Spleen (tissue), 7 donors: ENCODE measurements at regions not wholly inside any gene's neighbourhood (a gene's known extent, or its start where the extent isn't known, plus 50 kb on each side); places are given as distances from the start of the nearest gene placed in this dataset.

Source experiments
- POLR2A ChIP-seq, 3 donors: fragments of 450-650 bp; IDR thresholded peaks; one replicate each; pipeline ENCODE4 v1.5.1; 2017; ENCODE audit warnings: antibody characterized with exemption in 3 of 3, mild to moderate bottlenecking in 1 of 3
- POLR2AphosphoS5 ChIP-seq, 3 donors: sonication (generic); formaldehyde crosslinking; IDR thresholded peaks; one replicate each; pipeline ENCODE4 v1.5.1; 2017; ENCODE audit warnings: antibody characterized with exemption in 3 of 3
- TF ChIP-seq, protein P1 (sequence below), 11 experiments: fragments of 200-600 bp in 7 of 11; fragments of 450-650 bp in 4 of 11; sonication (generic) in 4 of 11; IDR thresholded peaks in 8 of 11; conservative IDR thresholded peaks in 3 of 11; 1 replicate in 7 of 11; 2 replicates in 4 of 11; pipeline versions ENCODE4 v1.4.0 to v1.8.0; 2016 to 2021; ENCODE audit warnings: antibody characterized with exemption in 11 of 11, inconsistent platforms in 4 of 11, mild to moderate bottlenecking in 1 of 11
- donor health status: DM: no; HTN: no; CAD: no; lungs with moderate emphysema.
- donor health status: DM: no; HTN: no; CAD: no.
- donor health status: DM: no; HTN: no; CAD: no.

DNA sequence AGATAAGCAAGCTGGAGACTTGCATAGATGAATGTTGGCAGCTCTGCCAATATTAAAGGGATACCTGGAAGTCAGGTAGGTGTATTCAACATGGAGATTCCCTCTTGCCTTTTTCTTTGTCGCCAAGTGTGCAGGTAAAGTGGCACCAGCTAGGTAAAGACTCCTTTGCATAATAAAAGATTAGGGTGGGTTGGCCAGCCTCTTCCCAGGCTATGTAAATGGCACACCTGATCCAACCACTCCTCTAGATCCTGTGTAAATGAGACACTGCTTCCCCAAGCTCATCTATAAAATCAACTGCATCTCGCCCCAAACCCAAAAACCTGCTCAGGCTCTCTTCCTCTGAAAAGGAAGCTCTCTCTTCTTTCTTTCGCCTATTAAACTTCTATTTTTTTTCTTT is 100.8 kb upstream of the DSCAM start:
- TF ChIP-seq POLR2A (IDR thresholded peaks at IDR 0.05) (no peak), POLR2AphosphoS5 (IDR thresholded peaks at IDR 0.05) (no peak)
- TF ChIP-seq, protein P1, sequence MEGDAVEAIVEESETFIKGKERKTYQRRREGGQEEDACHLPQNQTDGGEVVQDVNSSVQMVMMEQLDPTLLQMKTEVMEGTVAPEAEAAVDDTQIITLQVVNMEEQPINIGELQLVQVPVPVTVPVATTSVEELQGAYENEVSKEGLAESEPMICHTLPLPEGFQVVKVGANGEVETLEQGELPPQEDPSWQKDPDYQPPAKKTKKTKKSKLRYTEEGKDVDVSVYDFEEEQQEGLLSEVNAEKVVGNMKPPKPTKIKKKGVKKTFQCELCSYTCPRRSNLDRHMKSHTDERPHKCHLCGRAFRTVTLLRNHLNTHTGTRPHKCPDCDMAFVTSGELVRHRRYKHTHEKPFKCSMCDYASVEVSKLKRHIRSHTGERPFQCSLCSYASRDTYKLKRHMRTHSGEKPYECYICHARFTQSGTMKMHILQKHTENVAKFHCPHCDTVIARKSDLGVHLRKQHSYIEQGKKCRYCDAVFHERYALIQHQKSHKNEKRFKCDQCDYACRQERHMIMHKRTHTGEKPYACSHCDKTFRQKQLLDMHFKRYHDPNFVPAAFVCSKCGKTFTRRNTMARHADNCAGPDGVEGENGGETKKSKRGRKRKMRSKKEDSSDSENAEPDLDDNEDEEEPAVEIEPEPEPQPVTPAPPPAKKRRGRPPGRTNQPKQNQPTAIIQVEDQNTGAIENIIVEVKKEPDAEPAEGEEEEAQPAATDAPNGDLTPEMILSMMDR (IDR thresholded peaks at IDR 0.05 in 8 of 11, conservative IDR thresholded peaks at IDR 0.05 in 3 of 11) = no peak
